ENCODE measurements at regions not wholly inside any gene's neighbourhood (a gene's known extent, or its start where the extent isn't known, plus 50 kb on each side); places are given as distances from the start of the nearest gene placed in this dataset.

GRCh38 chr1:218718977-218719376, 373.8 kb downstream of the TGFB2 start:
- no peaks in the 10 kb centered on the region for H3K36me3 ChIP-seq
- H3K9me3 ChIP-seq = no peaks in the 10 kb centered on the region
- intact Hi-C loops (cut with DNase I) = no loop called here
- no peak for TF ChIP-seq POLR2A (IDR thresholded peaks at IDR 0.05)
- TF ChIP-seq CTCF (IDR thresholded peaks at IDR 0.05) = no peak
- no peaks in the 10 kb centered on the region for H3K27me3 ChIP-seq
- H3K27ac ChIP-seq = no peak overlapping the region
- H3K4me1 ChIP-seq = no peaks in the 10 kb centered on the region
- WGBS, 2 donors = 78 to 86% methylated on average over 4 of the region's 4 CpGs
- DNase-seq = no peak
- H3K4me3 ChIP-seq = no peak overlapping the region

- WGBS, 2 donors = 15 to 40% methylated on average over 1 of the region's 1 CpG
- H3K9me3 ChIP-seq = no peaks in the 10 kb centered on the region
- no peaks in the 10 kb centered on the region for H3K4me1 ChIP-seq
- no peak overlapping the region for H3K27ac ChIP-seq
- no peak overlapping the region for H3K4me3 ChIP-seq
- no peak for TF ChIP-seq CTCF (IDR thresholded peaks at IDR 0.05)
- no peak for TF ChIP-seq POLR2A (IDR thresholded peaks at IDR 0.05)
- no peaks in the 10 kb centered on the region for H3K36me3 ChIP-seq
- DNase-seq = no peak
- no peaks in the 10 kb centered on the region for H3K27me3 ChIP-seq
- intact Hi-C loops (cut with DNase I) = no loop called here
Observed at GRCh38 chr1:218728898-218729565, 383.9 kb downstream of the TGFB2 start.

- intact Hi-C loops (cut with DNase I) = no loop called here
- Histone ChIP-seq H3K4me1 (peaks cover 0 to 8% (median 0%) of the 10 kb centered on the region in 3 donors), H3K27me3 (no peaks in the 10 kb centered on the region), H3K27ac (no peak overlapping the region), H3K36me3 (no peaks in the 10 kb centered on the region), H3K4me3 (no peak overlapping the region), H3K9me3 (no peaks in the 10 kb centered on the region)
- no peak for DNase-seq
- TF ChIP-seq CTCF (IDR thresholded peaks at IDR 0.05) (no peak), POLR2A (IDR thresholded peaks at IDR 0.05) (no peak)
Observed at GRCh38 chr1:218735436-218736032, 390.4 kb downstream of the TGFB2 start.

- Histone ChIP-seq H3K4me3 (no peak overlapping the region), H3K4me1 (peaks cover 0 to 8% (median 0%) of the 10 kb centered on the region in 3 donors), H3K27me3 (no peaks in the 10 kb centered on the region), H3K9me3 (no peaks in the 10 kb centered on the region), H3K36me3 (no peaks in the 10 kb centered on the region), H3K27ac (no peak overlapping the region)
- DNase-seq = no peak
- intact Hi-C loops (cut with DNase I) = no loop called here
- WGBS, 2 donors = 48 to 81% methylated on average over 4 of the region's 4 CpGs
- TF ChIP-seq CTCF (IDR thresholded peaks at IDR 0.05) = no peak
- no peak for TF ChIP-seq POLR2A (IDR thresholded peaks at IDR 0.05)
Observed at GRCh38 chr1:218739426-218739825, 394.3 kb downstream of the TGFB2 start.

- H3K4me3 ChIP-seq = no peak overlapping the region
- H3K27me3 ChIP-seq = no peaks in the 10 kb centered on the region
- WGBS, 2 donors = 63 to 68% methylated on average over 3 of the region's 3 CpGs
- no peak overlapping the region for H3K27ac ChIP-seq
- DNase-seq = no peak
- intact Hi-C loops (cut with DNase I) = no loop called here
- H3K4me1 ChIP-seq = no peaks in the 10 kb centered on the region
- H3K9me3 ChIP-seq = no peaks in the 10 kb centered on the region
- H3K36me3 ChIP-seq = no peaks in the 10 kb centered on the region
- no peak for TF ChIP-seq POLR2A (IDR thresholded peaks at IDR 0.05)
- TF ChIP-seq CTCF (IDR thresholded peaks at IDR 0.05) = no peak
Observed at GRCh38 chr1:218741852-218742251, 396.7 kb downstream of the TGFB2 start.

Measured in esophagus squamous epithelium (tissue), 5 donors.